ENCODE measurements at regions not wholly inside any gene's neighbourhood (a gene's known extent, or its start where the extent isn't known, plus 50 kb on each side); places are given as distances from the start of the nearest gene placed in this dataset.

GRCh38 chr15:66875588-66876420 lies 173.8 kb downstream of the SMAD6 start:
- TF ChIP-seq CTCF (IDR thresholded peaks at IDR 0.05) = no peak
- ATAC-seq (ENCODE audit: low FRiP score) (no peak), DNase-seq (ENCODE audit: low spot score) (no peak)

GRCh38 chr15:66876421-66876730 lies 174.3 kb downstream of the SMAD6 start:
- no peak for ATAC-seq (ENCODE audit: low FRiP score)
- DNase-seq (ENCODE audit: low spot score) = no peak
- no peak for TF ChIP-seq CTCF (IDR thresholded peaks at IDR 0.05)

- TF ChIP-seq CTCF (IDR thresholded peaks at IDR 0.05) = no peak
- DNase-seq (ENCODE audit: low spot score) = no peak
- no peak for ATAC-seq (ENCODE audit: low FRiP score)
Measured at GRCh38 chr15:66876731-66877476, 174.9 kb downstream of the SMAD6 start.

GRCh38 chr15:66877477-66878271 lies 175.6 kb downstream of the SMAD6 start:
- no peak for ATAC-seq (ENCODE audit: low FRiP score)
- no peak for TF ChIP-seq CTCF (IDR thresholded peaks at IDR 0.05)
- no peak for DNase-seq (ENCODE audit: low spot score)

GRCh38 chr15:66878761-66879160 lies 176.7 kb downstream of the SMAD6 start:
- no peak for DNase-seq (ENCODE audit: low spot score)
- no peak for TF ChIP-seq CTCF (IDR thresholded peaks at IDR 0.05)
- ATAC-seq (ENCODE audit: low FRiP score) = no peak

- ATAC-seq (ENCODE audit: low FRiP score) (no peak), DNase-seq (ENCODE audit: low spot score) (no peak)
- TF ChIP-seq CTCF (IDR thresholded peaks at IDR 0.05) = no peak
Measured at GRCh38 chr15:66879531-66880368, 177.7 kb downstream of the SMAD6 start.

All from omental fat pad (tissue), 3 donors.